ENCODE measurements at regions not wholly inside any gene's neighbourhood (a gene's known extent, or its start where the extent isn't known, plus 50 kb on each side); places are given as distances from the start of the nearest gene placed in this dataset.

- TF ChIP-seq CTCF (IDR thresholded peaks at IDR 0.05; ENCODE audit: low read depth, low read length) (no peak), POLR2A (IDR thresholded peaks at IDR 0.05; ENCODE audit: extremely low read depth, insufficient read length) (no peak), MAX (IDR thresholded peaks at IDR 0.05; ENCODE audit: low read depth, low read length) (no peak), MYC (IDR thresholded peaks at IDR 0.05; ENCODE audit: low read depth, low read length) (no peak)
- DNase-seq (ENCODE audit: low read depth), result no peak
- no peak overlapping the region for H3K4me3 ChIP-seq (ENCODE audit: low read depth, low read length)
These were observed 328.1 kb downstream of the ALG10 start for GRCh38 chr12:34350092-34351041.

- H3K4me3 ChIP-seq (ENCODE audit: low read depth, low read length), result no peak overlapping the region
These were observed 329.8 kb downstream of the ALG10 start for GRCh38 chr12:34352098-34352497.

GRCh38 chr12:34354239-34355200 is 332.2 kb downstream of the ALG10 start:
- no peak for DNase-seq (ENCODE audit: low read depth)
- TF ChIP-seq POLR2A (IDR thresholded peaks at IDR 0.05; ENCODE audit: extremely low read depth, insufficient read length) (no peak), CTCF (IDR thresholded peaks at IDR 0.05; ENCODE audit: low read depth, low read length) (no peak), MAX (IDR thresholded peaks at IDR 0.05; ENCODE audit: low read depth, low read length) (no peak), MYC (IDR thresholded peaks at IDR 0.05; ENCODE audit: low read depth, low read length) (no peak)
- H3K4me3 ChIP-seq (ENCODE audit: low read depth, low read length), result no peak overlapping the region

More at GRCh38 chr12:34352098-34352497, 329.8 kb downstream of the ALG10 start:
- no peak for DNase-seq (ENCODE audit: low read depth)
- TF ChIP-seq CTCF (IDR thresholded peaks at IDR 0.05; ENCODE audit: low read depth, low read length) (no peak), POLR2A (IDR thresholded peaks at IDR 0.05; ENCODE audit: extremely low read depth, insufficient read length) (no peak), MAX (IDR thresholded peaks at IDR 0.05; ENCODE audit: low read depth, low read length) (no peak)

GRCh38 chr12:34356233-34356987 is 334.1 kb downstream of the ALG10 start:
- no peak overlapping the region for H3K4me3 ChIP-seq (ENCODE audit: low read depth, low read length)
- DNase-seq (ENCODE audit: low read depth), result no peak
- no peak for TF ChIP-seq MAX (IDR thresholded peaks at IDR 0.05; ENCODE audit: low read depth, low read length)
- TF ChIP-seq POLR2A (IDR thresholded peaks at IDR 0.05; ENCODE audit: extremely low read depth, insufficient read length), result no peak
- TF ChIP-seq MYC (IDR thresholded peaks at IDR 0.05; ENCODE audit: low read depth, low read length), result no peak
- TF ChIP-seq CTCF (IDR thresholded peaks at IDR 0.05; ENCODE audit: low read depth, low read length), result no peak

GRCh38 chr12:34357791-34358190 is 335.5 kb downstream of the ALG10 start:
- H3K4me3 ChIP-seq (ENCODE audit: low read depth, low read length), result no peak overlapping the region
- no peak for TF ChIP-seq POLR2A (IDR thresholded peaks at IDR 0.05; ENCODE audit: extremely low read depth, insufficient read length)
- no peak for DNase-seq (ENCODE audit: low read depth)
